BJ (cell line): ENCODE measurements at regions not wholly inside any gene's neighbourhood (a gene's known extent, or its start where the extent isn't known, plus 50 kb on each side); places are given as distances from the start of the nearest gene placed in this dataset.

ENCODE experiments used
- CTCF ChIA-PET: fragments of 350-600 bp; formaldehyde crosslinking; extraction: SDS; loops from one replicate; lab custom pipeline; 2021; ENCODE audit warnings: antibody characterized with exemption, inconsistent platforms; lab: Yijun Ruan, JAX
- POLR2A ChIA-PET: fragments of 300-600 bp; sonication (Branson Sonifier 250); formaldehyde crosslinking; extraction: SDS; loops from one replicate; lab custom pipeline; 2021; ENCODE audit warnings: antibody characterized with exemption; lab: Charles Lee
- DNase-seq: peaks from one replicate; pipeline ENCODE4 v3.0.0-alpha.2; 2011; ENCODE audit warnings: low read depth
- H3K27me3 ChIP-seq: 2 replicates; pipeline ENCODE4 v1.6.0; 2011; ENCODE audit warnings: low read length; ENCODE audit not compliant: control insufficient read depth, insufficient read depth
- H3K36me3 ChIP-seq: 2 replicates; pipeline ENCODE4 v1.5.1; 2011; ENCODE audit warnings: low read length; ENCODE audit not compliant: control insufficient read depth, insufficient read depth
- H3K4me3 ChIP-seq: 2 replicates; pipeline ENCODE4 v1.5.1; 2011; ENCODE audit warnings: low read depth, mild to moderate bottlenecking, control low read depth, low read length
- CTCF ChIP-seq: IDR thresholded peaks from 2 replicates; pipeline ENCODE4 v1.5.1; 2011; ENCODE audit warnings: low read depth, mild to moderate bottlenecking, control low read depth, inconsistent platforms, low read length, moderate library complexity; ENCODE audit not compliant: insufficient read depth

DNA sequence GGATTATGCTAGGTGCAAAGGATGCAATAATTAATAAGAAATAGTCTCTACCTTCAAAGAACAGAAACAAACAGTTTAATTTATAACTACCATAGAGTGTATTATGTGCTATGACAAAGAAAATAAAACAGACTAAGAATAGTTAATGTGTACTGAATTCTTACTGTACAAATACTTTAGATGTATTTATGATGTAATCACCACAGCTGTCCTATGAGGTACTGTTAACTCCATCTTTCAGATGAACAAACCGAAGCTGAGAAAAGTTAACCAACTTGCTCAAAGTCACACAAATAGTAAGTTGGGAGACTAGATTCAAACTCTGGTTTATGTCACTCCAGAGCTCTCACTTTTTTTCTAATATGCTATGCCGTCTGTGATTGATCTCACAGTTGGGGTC is 77.0 kb upstream of the FGGY start:
- ChIA-PET CTCF (interaction anchor here (1.1 kb wide), 1 partner anchor 15 kb away, joined by 3 read pairs; no protein-coding TSS in a partner anchor), POLR2A (no interaction called here)
- H3K27me3 ChIP-seq, result no peaks in the 10 kb centered on the region
- H3K36me3 ChIP-seq, result no peaks in the 10 kb centered on the region
- no peak for DNase-seq
- H3K4me3 ChIP-seq, result no peak overlapping the region
- no peak for TF ChIP-seq CTCF

- no peaks in the 10 kb centered on the region for H3K36me3 ChIP-seq
- H3K4me3 ChIP-seq, result no peak overlapping the region
- DNase-seq, result no peak
- ChIA-PET CTCF (no interaction called here), POLR2A (no interaction called here)
- no peak for TF ChIP-seq CTCF
- H3K27me3 ChIP-seq, result no peaks in the 10 kb centered on the region
These were observed 76.5 kb upstream of the FGGY start for GRCh38 chr1:59220356-59220755.

- Histone ChIP-seq H3K36me3 (no peaks in the 10 kb centered on the region), H3K27me3 (no peaks in the 10 kb centered on the region), H3K4me3 (no peak overlapping the region)
- no peak for DNase-seq
- ChIA-PET CTCF (interaction anchor here (0.6 to 1.2 kb wide), 3 partner anchors 10 to 1087 kb away, joined by 3 read pairs; no protein-coding TSS in a partner anchor), POLR2A (no interaction called here)
- no peak for TF ChIP-seq CTCF
These were observed 73.7 kb upstream of the FGGY start for GRCh38 chr1:59223198-59223597.

- Histone ChIP-seq H3K27me3 (no peaks in the 10 kb centered on the region), H3K4me3 (no peak overlapping the region), H3K36me3 (no peaks in the 10 kb centered on the region)
- ChIA-PET POLR2A (no interaction called here), CTCF (interaction anchor here (0.8 kb wide), 1 partner anchor 11 kb away, joined by 3 read pairs; no protein-coding TSS in a partner anchor)
- no peak for TF ChIP-seq CTCF
- DNase-seq, result no peak
These were observed 72.8 kb upstream of the FGGY start for GRCh38 chr1:59223989-59224634.

DNA sequence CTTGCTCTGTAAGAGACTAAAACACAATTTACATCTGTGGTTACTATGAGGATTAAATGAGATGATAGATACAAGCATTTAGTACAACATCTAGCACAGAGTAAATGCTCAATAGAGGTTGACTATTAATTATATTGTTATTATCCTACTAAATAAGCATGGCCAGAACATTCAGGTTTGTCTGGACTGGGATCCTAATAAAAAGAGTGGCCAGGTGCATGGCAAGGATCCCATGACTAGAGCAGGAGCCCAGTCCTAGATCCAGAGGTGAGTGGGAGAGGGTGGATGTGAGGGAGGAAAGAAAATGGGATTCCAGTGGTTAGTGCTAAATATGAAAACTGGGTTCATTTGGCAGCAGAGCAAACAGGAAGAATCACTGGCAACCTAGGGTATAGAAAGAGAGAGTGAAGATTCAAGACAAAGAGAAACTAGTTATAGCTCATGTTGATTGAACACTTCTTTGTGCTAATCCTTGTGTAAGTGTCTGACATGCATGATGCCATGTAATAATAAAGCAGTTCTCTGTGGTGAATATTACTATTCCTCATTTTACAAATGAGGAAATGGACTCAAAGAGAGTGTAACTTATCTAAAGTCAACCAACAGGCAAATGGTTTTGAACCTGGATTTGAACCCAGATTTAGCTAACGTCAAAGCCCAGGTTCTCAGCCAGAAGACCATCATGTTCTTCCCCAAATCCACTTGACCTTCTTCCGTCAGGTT is 71.1 kb upstream of the FGGY start:
- DNase-seq, result no peak
- Histone ChIP-seq H3K36me3 (no peaks in the 10 kb centered on the region), H3K4me3 (no peak overlapping the region), H3K27me3 (no peaks in the 10 kb centered on the region)
- no peak for TF ChIP-seq CTCF
- ChIA-PET CTCF (no interaction called here), POLR2A (no interaction called here)
